Neural progenitor cell (in vitro differentiated cells): ENCODE measurements at regions not wholly inside any gene's neighbourhood (a gene's known extent, or its start where the extent isn't known, plus 50 kb on each side); places are given as distances from the start of the nearest gene placed in this dataset.

Experiments used
- CTCF ChIP-seq: fragments of 200-600 bp; sonication (generic); IDR thresholded peaks from 2 replicates; pipeline ENCODE4 v1.5.1; 2017; ENCODE audit warnings: antibody characterized with exemption, mild to moderate bottlenecking
- EZH2 ChIP-seq: fragments of 200-600 bp; sonication (generic); IDR thresholded peaks from 2 replicates; pipeline ENCODE4 v1.6.1; 2017; ENCODE audit warnings: antibody characterized with exemption, mild to moderate bottlenecking, moderate library complexity
- EZH2phosphoT487 ChIP-seq: fragments of 200-600 bp; sonication (generic); IDR thresholded peaks from 2 replicates; pipeline ENCODE4 v1.6.1; 2017; ENCODE audit warnings: antibody characterized with exemption

- no peak for TF ChIP-seq CTCF
- TF ChIP-seq EZH2, result no peak
- no peak for TF ChIP-seq EZH2phosphoT487
Measured at GRCh38 chr20:50410343-50410742, 99.8 kb upstream of the PTPN1 start.
